ENCODE measurements at regions not wholly inside any gene's neighbourhood (a gene's known extent, or its start where the extent isn't known, plus 50 kb on each side); places are given as distances from the start of the nearest gene placed in this dataset.

DNA sequence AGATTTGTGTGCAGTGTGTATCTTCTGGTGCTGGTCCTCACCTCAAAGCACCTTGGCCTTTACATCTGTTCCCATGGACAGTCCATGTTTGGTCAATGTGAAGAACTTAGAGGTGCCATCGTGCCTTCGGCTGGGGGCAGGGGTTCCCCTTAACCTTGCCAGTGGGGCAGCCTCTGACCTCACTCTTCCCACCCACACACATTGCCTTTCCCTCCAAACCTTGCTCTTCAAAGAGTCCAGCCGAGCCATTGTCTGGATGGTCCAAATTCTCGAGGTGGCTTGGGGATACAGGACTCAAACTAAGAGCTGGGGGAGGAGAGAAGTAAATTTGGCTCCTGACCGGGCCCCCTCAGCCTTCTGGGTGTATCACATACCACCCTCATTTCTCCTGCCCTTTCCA lies 76.2 kb upstream of the HABP2 start:
- TF ChIP-seq EZH2phosphoT487 (IDR thresholded peaks at IDR 0.05; ENCODE audit: borderline replicate concordance, low read depth, low read length) (no peak), CTCF (conservative IDR thresholded peaks at IDR 0.05; ENCODE audit: low read length) (no peak)
- intact Hi-C loops (cut with micrococcal nuclease; ENCODE audit: unreplicated experiment) = no loop called here
- Histone ChIP-seq H3K4me1 (ENCODE audit: insufficient read depth, low read length, poor library complexity, severe bottlenecking) (no peaks in the 10 kb centered on the region), H4K20me1 (ENCODE audit: insufficient read depth, low read length) (no peaks in the 10 kb centered on the region), H3K9me2 (ENCODE audit: insufficient read depth, low read length) (no peaks in the 10 kb centered on the region), H3K9me3 (ENCODE audit: low read length) (no peaks in the 10 kb centered on the region), H2AFZ (ENCODE audit: low read length) (no peak overlapping the region), H3K27ac (ENCODE audit: low read depth, low read length, poor library complexity, severe bottlenecking) (no peak overlapping the region), H3K4me2 (ENCODE audit: low read length) (no peak overlapping the region), H3K36me3 (ENCODE audit: insufficient read depth, low read length) (no peaks in the 10 kb centered on the region), H3K4me3 (ENCODE audit: low read depth, low read length, poor library complexity, severe bottlenecking) (no peak overlapping the region), H3K79me2 (ENCODE audit: insufficient read depth, low read depth, low read length) (no peaks in the 10 kb centered on the region)
- CTCF ChIA-PET (ENCODE audit: unreplicated experiment) = no interaction called here
- no TSS peak for BruUV-seq (replicated peaks)
- no peak for DNase-seq (ENCODE audit: low spot score)
- POLR2A ChIA-PET = no interaction called here

DNA sequence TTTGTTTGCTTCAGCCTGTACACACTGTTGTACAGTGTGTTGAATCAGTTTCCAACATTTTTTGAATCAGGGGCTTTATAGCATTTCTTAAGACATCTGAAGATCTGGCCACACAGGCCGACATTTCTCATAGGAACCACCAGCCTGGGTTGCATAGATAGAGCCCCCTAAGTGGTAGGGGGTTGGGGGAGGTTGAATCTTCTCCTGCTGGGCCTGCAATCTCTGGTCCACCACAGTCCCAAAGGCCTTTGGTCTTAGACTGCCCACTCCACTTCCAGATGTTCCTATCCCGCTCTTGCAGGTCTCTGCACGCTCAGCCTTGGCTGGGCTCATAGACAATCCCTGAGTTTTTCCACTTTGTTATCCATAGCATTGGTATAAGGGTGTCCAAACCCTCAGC lies 75.4 kb upstream of the HABP2 start:
- ChIA-PET POLR2A (no interaction called here), CTCF (ENCODE audit: unreplicated experiment) (no interaction called here)
- no peak overlapping the region for H3K27ac ChIP-seq (ENCODE audit: low read depth, low read length, poor library complexity, severe bottlenecking)
- no peaks in the 10 kb centered on the region for H3K4me1 ChIP-seq (ENCODE audit: insufficient read depth, low read length, poor library complexity, severe bottlenecking)
- no peak overlapping the region for H3K4me3 ChIP-seq (ENCODE audit: low read depth, low read length, poor library complexity, severe bottlenecking)
- H4K20me1 ChIP-seq (ENCODE audit: insufficient read depth, low read length) = no peaks in the 10 kb centered on the region
- H2AFZ ChIP-seq (ENCODE audit: low read length) = no peak overlapping the region
- no peak overlapping the region for H3K4me2 ChIP-seq (ENCODE audit: low read length)
- no peaks in the 10 kb centered on the region for H3K9me3 ChIP-seq (ENCODE audit: low read length)
- no peaks in the 10 kb centered on the region for H3K36me3 ChIP-seq (ENCODE audit: insufficient read depth, low read length)
- no peaks in the 10 kb centered on the region for H3K79me2 ChIP-seq (ENCODE audit: insufficient read depth, low read depth, low read length)
- intact Hi-C loops (cut with micrococcal nuclease; ENCODE audit: unreplicated experiment) = no loop called here
- TF ChIP-seq EZH2phosphoT487 (IDR thresholded peaks at IDR 0.05; ENCODE audit: borderline replicate concordance, low read depth, low read length) = no peak
- no peak for TF ChIP-seq CTCF (conservative IDR thresholded peaks at IDR 0.05; ENCODE audit: low read length)
- no peak for DNase-seq (ENCODE audit: low spot score)
- BruUV-seq (replicated peaks) = no TSS peak
- H3K9me2 ChIP-seq (ENCODE audit: insufficient read depth, low read length) = no peaks in the 10 kb centered on the region

- Histone ChIP-seq H3K27ac (ENCODE audit: low read depth, low read length, poor library complexity, severe bottlenecking) (no peak overlapping the region), H3K4me3 (ENCODE audit: low read depth, low read length, poor library complexity, severe bottlenecking) (no peak overlapping the region), H3K9me3 (ENCODE audit: low read length) (no peaks in the 10 kb centered on the region), H3K36me3 (ENCODE audit: insufficient read depth, low read length) (no peaks in the 10 kb centered on the region), H4K20me1 (ENCODE audit: insufficient read depth, low read length) (no peaks in the 10 kb centered on the region), H3K9me2 (ENCODE audit: insufficient read depth, low read length) (no peaks in the 10 kb centered on the region), H3K79me2 (ENCODE audit: insufficient read depth, low read depth, low read length) (no peaks in the 10 kb centered on the region), H3K4me2 (ENCODE audit: low read length) (no peak overlapping the region), H2AFZ (ENCODE audit: low read length) (no peak overlapping the region), H3K4me1 (ENCODE audit: insufficient read depth, low read length, poor library complexity, severe bottlenecking) (no peaks in the 10 kb centered on the region)
- POLR2A ChIA-PET = no interaction called here
- CTCF ChIA-PET (ENCODE audit: unreplicated experiment) = no interaction called here
- no TSS peak for BruUV-seq (replicated peaks)
- intact Hi-C loops (cut with micrococcal nuclease; ENCODE audit: unreplicated experiment) = no loop called here
- TF ChIP-seq EZH2phosphoT487 (IDR thresholded peaks at IDR 0.05; ENCODE audit: borderline replicate concordance, low read depth, low read length) (no peak), CTCF (conservative IDR thresholded peaks at IDR 0.05; ENCODE audit: low read length) (no peak)
- no peak for DNase-seq (ENCODE audit: low spot score)
Measured at GRCh38 chr10:113479346-113480080, 73.3 kb upstream of the HABP2 start.
